OCI-LY1 (cell line): ENCODE measurements at regions not wholly inside any gene's neighbourhood (a gene's known extent, or its start where the extent isn't known, plus 50 kb on each side); places are given as distances from the start of the nearest gene placed in this dataset.

Source experiments
- CTCF ChIP-seq: fragments of 200-600 bp; sonication (generic), shearing (Covaris generic); IDR thresholded peaks from 2 replicates; pipeline ENCODE4 v1.5.1; 2017; ENCODE audit warnings: mild to moderate bottlenecking, antibody characterized with exemption, low read length, moderate library complexity, mixed read lengths
- EZH2 ChIP-seq: fragments of 200-600 bp; sonication (generic), shearing (Covaris generic); IDR thresholded peaks from 2 replicates; pipeline ENCODE4 v1.8.0; 2017; ENCODE audit warnings: borderline replicate concordance, mixed run types, mild to moderate bottlenecking, antibody characterized with exemption, low read length, moderate library complexity, mixed read lengths

DNA sequence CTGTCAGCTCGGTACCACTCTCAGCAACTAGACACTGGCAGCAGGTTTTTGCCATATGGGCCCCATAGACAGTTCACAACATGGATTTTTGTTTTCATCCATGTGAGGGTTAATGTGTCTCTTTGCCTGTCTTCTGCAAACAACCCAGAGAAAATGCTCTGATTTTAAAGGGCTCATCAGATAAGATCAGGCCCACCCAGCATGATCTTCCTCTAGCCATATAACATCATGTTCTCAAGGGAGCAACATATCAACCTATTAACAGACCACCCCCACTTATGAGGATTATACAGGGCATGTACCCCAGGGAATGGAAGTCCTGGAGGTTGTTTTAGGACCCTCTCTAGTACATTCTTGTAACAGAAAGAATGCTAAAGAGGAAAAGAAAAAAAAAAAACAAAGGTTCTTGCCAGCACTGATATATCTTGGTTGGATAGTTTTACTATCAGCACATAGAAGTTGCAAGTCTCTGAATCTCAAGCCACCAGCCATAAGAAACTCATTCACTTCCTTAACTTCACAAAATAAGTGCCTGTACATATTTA, 1015.1 kb downstream of the TLE4 start:
- TF ChIP-seq CTCF = no peak
- no peak for TF ChIP-seq EZH2
